Adrenal gland (tissue), 9 donors: ENCODE measurements at regions not wholly inside any gene's neighbourhood (a gene's known extent, or its start where the extent isn't known, plus 50 kb on each side); places are given as distances from the start of the nearest gene placed in this dataset.
A peak's percentile ranks its signal among the peaks of the same experiment; 100 is the strongest.

Source experiments
- DNase-seq, 7 donors: peaks; one replicate each; pipeline ENCODE4 v3.0.0-alpha.2; 2019 to 2020
- H3K27ac ChIP-seq, 5 donors: fragments of 200-600 bp; sonication (generic) in 4 of 5; 1 replicate in 3 of 5; 2 replicates in 2 of 5; pipeline versions ENCODE4 v1.5.1 to v1.8.0; 2016 to 2020; ENCODE audit warnings: mild to moderate bottlenecking in 1 of 5
- H3K27me3 ChIP-seq: fragments of 200-600 bp; 2 replicates; pipeline ENCODE4 v1.8.0; 2021
- H3K36me3 ChIP-seq, 2 donors: fragments of 200-600 bp; replicated peaks in 1 of 2; 1 replicate in 1 of 2; 2 replicates in 1 of 2; pipeline versions ENCODE4 v1.5.1 to v1.8.0; 2018 to 2022
- H3K4me1 ChIP-seq, 2 donors: fragments of 200-600 bp; replicated peaks in 1 of 2; 1 replicate in 1 of 2; 2 replicates in 1 of 2; pipeline versions ENCODE4 v1.5.1 to v1.8.0; 2018 to 2021
- H3K4me3 ChIP-seq, 4 donors: fragments of 200-600 bp; sonication (generic) in 3 of 4; one replicate each; pipeline ENCODE4 v1.5.1; 2016 to 2018
- H3K9me3 ChIP-seq, 3 donors: fragments of 200-600 bp; sonication (generic) in 1 of 3; replicated peaks in 1 of 3; 1 replicate in 2 of 3; 2 replicates in 1 of 3; pipeline versions ENCODE4 v1.5.1 to v1.8.0; 2016 to 2021
- POLR2A ChIP-seq, 2 donors: fragments of 450-650 bp; IDR thresholded peaks; one replicate each; pipeline ENCODE4 v1.6.1; 2017; ENCODE audit warnings: antibody characterized with exemption in 2 of 2, mild to moderate bottlenecking in 2 of 2, moderate library complexity in 1 of 2
- WGBS, 4 donors: extraction: QIAGEN DNeasy Blood & Tissue Kit in 2 of 4; methylation state at CpG; one replicate each; pipeline versions ENCODE4 v1.1.5 to v1.1.7; 2013 to 2017; 5-methylcytosine and 5-hydroxymethylcytosine counted together
- intact Hi-C, 2 donors: fragments of 100-400 bp; cut with DNase I; formaldehyde crosslinking; loops; one replicate each; pipeline versions ENCODE4 v1.14.1 to v1.15.0; 2022 to 2023
- TF ChIP-seq, protein P1 (sequence below), 6 experiments: fragments of 450-650 bp in 4 of 6; fragments of 200-600 bp in 2 of 6; sonication (generic) in 1 of 6; IDR thresholded peaks; 1 replicate in 5 of 6; 2 replicates in 1 of 6; pipeline versions ENCODE4 v1.5.1 to v1.8.0; 2016 to 2021; ENCODE audit warnings: antibody characterized with exemption in 6 of 6, mild to moderate bottlenecking in 2 of 6, moderate library complexity in 1 of 6
- donor health status: healthy with polysubstance abuse.
- donor health status: Bipolar disorder and iron deficiency.
- donor health status: DM: yes; HTN: yes; CAD: no.
- donor health status: DM: no; HTN: no; CAD: no.
- donor health status: DM: no; HTN: no; CAD: no.

DNA sequence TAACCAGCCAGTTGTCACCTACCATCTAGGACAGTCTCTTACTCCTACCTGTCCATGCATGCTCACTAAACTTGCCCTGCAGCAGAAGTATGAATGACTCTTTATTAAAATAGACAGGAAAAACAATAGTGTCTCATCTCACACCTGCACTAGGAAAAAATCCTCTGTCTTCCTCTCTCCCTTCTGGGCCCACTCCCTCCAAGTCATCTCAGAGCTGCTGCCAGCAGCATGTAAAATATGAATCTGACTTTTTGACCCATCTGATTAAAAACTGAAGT, 93.5 kb upstream of the THBS1 start:
- Histone ChIP-seq H3K36me3 (no peaks in the 10 kb centered on the region), H3K9me3 (no peaks in the 10 kb centered on the region), H3K4me3 (no peak overlapping the region), H3K4me1 (no peaks in the 10 kb centered on the region), H3K27me3 (no peaks in the 10 kb centered on the region), H3K27ac (peak overlapping the region in 1 of 5 donors; percentile 31)
- no peak for TF ChIP-seq POLR2A (IDR thresholded peaks at IDR 0.05)
- TF ChIP-seq, protein P1, sequence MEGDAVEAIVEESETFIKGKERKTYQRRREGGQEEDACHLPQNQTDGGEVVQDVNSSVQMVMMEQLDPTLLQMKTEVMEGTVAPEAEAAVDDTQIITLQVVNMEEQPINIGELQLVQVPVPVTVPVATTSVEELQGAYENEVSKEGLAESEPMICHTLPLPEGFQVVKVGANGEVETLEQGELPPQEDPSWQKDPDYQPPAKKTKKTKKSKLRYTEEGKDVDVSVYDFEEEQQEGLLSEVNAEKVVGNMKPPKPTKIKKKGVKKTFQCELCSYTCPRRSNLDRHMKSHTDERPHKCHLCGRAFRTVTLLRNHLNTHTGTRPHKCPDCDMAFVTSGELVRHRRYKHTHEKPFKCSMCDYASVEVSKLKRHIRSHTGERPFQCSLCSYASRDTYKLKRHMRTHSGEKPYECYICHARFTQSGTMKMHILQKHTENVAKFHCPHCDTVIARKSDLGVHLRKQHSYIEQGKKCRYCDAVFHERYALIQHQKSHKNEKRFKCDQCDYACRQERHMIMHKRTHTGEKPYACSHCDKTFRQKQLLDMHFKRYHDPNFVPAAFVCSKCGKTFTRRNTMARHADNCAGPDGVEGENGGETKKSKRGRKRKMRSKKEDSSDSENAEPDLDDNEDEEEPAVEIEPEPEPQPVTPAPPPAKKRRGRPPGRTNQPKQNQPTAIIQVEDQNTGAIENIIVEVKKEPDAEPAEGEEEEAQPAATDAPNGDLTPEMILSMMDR (IDR thresholded peaks at IDR 0.05), result no peak
- intact Hi-C loops, result no loop called here
- no peak for DNase-seq

DNA sequence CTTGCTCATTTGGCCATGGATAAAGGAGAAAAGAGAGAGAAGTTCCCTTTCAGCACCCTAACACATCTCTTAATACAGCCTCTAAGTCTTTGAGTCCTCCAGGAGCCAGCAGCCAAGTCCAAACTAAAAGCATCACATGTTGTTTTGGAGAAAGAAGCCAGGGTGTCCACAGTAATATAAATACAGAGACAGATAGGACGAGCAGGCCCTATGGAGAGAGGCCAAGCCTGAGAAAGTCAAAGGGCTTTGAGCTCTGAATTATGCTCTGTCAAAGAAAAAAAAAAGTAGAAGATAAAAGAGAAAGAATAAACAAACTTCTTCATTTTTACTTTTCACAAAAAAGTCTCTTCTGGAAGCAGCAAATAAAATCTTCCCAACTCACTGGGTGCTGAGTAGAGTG, 92.4 kb upstream of the THBS1 start:
- no peaks in the 10 kb centered on the region for H3K27me3 ChIP-seq
- H3K9me3 ChIP-seq, result no peaks in the 10 kb centered on the region
- peak in 2 of 7 donors; percentile 27 for DNase-seq
- H3K27ac ChIP-seq, result peak overlapping the region in 1 of 5 donors; percentile 31
- no peak overlapping the region for H3K4me3 ChIP-seq
- no peaks in the 10 kb centered on the region for H3K36me3 ChIP-seq
- TF ChIP-seq, protein P1 (IDR thresholded peaks at IDR 0.05), result no peak
- no peak for TF ChIP-seq POLR2A (IDR thresholded peaks at IDR 0.05)
- intact Hi-C loops, result no loop called here
- WGBS, 4 donors, result 21 to 45% (median 32%) methylated on average over 1 of the region's 1 CpG
- H3K4me1 ChIP-seq, result peaks cover 0 to 6% of the 10 kb centered on the region in 2 donors

DNA sequence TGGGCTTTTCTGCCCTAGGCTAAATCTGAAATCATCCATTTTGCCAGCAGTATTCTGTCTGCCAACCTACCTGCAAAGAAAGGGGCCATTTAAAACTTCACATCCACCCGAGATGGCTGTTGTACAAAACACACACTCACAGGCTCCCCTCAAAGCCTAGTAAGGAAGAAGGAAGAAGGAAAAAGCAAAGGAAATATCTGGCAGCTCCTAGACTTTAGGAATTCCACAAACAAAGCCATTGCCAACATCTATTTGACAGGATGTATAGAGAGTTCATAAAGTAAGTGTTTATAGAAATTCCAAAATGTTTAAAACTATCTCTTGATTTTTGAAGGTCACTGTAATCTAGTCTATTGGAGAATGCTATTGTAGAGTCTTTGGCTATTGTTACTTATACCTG, 91.9 kb upstream of the THBS1 start:
- Histone ChIP-seq H3K27ac (no peak overlapping the region), H3K36me3 (no peaks in the 10 kb centered on the region), H3K27me3 (no peaks in the 10 kb centered on the region), H3K4me3 (no peak overlapping the region), H3K9me3 (no peaks in the 10 kb centered on the region), H3K4me1 (peaks cover 0 to 10% of the 10 kb centered on the region in 2 donors)
- 53 to 85% (median 61%) methylated on average over 1 of the region's 1 CpG for WGBS, 4 donors
- no peak for DNase-seq
- TF ChIP-seq POLR2A (IDR thresholded peaks at IDR 0.05), result no peak
- TF ChIP-seq, protein P1 (IDR thresholded peaks at IDR 0.05), result no peak
- intact Hi-C loops, result no loop called here

DNA sequence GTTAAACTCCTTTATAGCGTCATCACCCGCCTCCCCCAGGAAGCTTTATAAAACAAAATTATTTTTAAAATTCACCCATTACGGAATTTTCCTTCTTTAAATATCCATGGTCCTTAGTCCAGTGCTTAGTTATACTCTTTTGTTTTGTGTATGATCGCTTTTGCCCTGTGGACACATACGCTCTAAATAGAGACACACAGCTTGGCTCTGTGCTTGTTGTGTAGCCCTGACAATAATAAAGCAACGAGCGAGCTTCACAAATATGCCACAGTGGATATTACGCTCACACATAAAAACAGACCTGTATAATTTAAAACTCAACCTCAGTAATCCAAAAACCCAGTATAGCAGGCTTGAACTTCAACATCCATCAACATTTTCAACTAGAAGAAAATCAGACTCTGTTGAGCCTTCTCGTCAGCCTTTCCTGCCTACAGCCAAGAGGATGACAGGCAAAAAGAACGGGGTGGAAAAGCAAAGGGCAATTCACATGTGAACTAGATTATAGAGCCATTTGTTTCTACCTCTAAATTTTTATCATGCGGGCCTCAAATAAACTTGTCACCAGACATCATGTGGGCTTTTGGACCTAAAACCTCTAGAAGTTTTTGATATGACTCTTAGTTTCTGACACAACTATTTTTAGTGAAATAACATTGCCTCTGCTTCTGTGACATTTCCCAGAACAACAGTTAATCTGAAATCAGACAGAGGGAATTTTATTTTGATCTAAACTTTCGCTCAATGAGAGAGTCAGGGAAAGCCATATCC, 89.6 kb upstream of the THBS1 start:
- H3K27me3 ChIP-seq, result no peaks in the 10 kb centered on the region
- no peak for DNase-seq
- TF ChIP-seq POLR2A (IDR thresholded peaks at IDR 0.05), result no peak
- TF ChIP-seq, protein P1 (IDR thresholded peaks at IDR 0.05), result no peak
- H3K4me1 ChIP-seq, result peaks cover 0 to 12% of the 10 kb centered on the region in 2 donors
- intact Hi-C loops, result no loop called here
- no peaks in the 10 kb centered on the region for H3K36me3 ChIP-seq
- no peaks in the 10 kb centered on the region for H3K9me3 ChIP-seq
- 83 to 84% (median 84%) methylated on average over 12 of the region's 12 CpGs for WGBS, 4 donors
- peak overlapping the region in 1 of 5 donors; percentile 22 for H3K27ac ChIP-seq
- H3K4me3 ChIP-seq, result no peak overlapping the region
